BE2C (cell line): ENCODE measurements at regions not wholly inside any gene's neighbourhood (a gene's known extent, or its start where the extent isn't known, plus 50 kb on each side); places are given as distances from the start of the nearest gene placed in this dataset.

Experiments
- DNase-seq: peaks from one replicate; pipeline ENCODE4 v3.0.0-alpha.2; 2020
- H3K27me3 ChIP-seq: fragments of 250-450 bp; sonication (Bioruptor Pico); 2 replicates; pipeline ENCODE4 v1.5.1; 2020; ENCODE audit warnings: mild to moderate bottlenecking
- H3K36me3 ChIP-seq: fragments of 250-450 bp; sonication (Bioruptor Pico); 2 replicates; pipeline ENCODE4 v1.5.1; 2020; ENCODE audit warnings: mild to moderate bottlenecking
- H3K4me1 ChIP-seq: fragments of 250-450 bp; sonication (Bioruptor Pico); 2 replicates; pipeline ENCODE4 v1.5.1; 2020
- H3K4me3 ChIP-seq: 2 replicates; pipeline ENCODE4 v1.5.1; 2011; ENCODE audit warnings: low read depth, low read length
- H3K9me3 ChIP-seq: fragments of 250-450 bp; sonication (Bioruptor Pico); 2 replicates; pipeline ENCODE4 v1.5.1; 2020
- TF ChIP-seq, protein P1 (sequence below): IDR thresholded peaks from 2 replicates; pipeline ENCODE4 v1.5.1; 2012; ENCODE audit warnings: mild to moderate bottlenecking, low read depth, low read length

DNA sequence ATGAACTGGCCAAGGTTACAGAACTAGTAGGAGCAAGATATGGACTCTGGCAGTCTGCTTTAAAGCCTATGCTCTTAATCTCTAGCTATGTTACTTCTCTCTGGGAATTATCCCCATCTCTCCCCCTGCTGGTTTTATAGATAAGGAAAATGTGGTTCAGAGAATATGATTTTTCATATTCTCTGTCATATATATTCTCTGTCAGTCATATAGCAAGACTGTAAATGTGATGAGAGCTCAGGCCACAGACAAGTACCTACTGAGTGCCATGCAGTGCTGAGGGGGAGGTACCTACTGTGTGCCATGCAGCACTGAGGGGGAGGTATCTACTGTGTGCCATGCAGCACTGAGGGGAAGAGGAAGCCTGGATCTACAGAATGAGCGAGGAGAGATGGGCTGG lies 220.3 kb upstream of the FGGY start:
- Histone ChIP-seq H3K4me1 (no peaks in the 10 kb centered on the region), H3K9me3 (no peaks in the 10 kb centered on the region), H3K27me3 (no peaks in the 10 kb centered on the region), H3K4me3 (no peak overlapping the region), H3K36me3 (no peaks in the 10 kb centered on the region)
- TF ChIP-seq, protein P1, sequence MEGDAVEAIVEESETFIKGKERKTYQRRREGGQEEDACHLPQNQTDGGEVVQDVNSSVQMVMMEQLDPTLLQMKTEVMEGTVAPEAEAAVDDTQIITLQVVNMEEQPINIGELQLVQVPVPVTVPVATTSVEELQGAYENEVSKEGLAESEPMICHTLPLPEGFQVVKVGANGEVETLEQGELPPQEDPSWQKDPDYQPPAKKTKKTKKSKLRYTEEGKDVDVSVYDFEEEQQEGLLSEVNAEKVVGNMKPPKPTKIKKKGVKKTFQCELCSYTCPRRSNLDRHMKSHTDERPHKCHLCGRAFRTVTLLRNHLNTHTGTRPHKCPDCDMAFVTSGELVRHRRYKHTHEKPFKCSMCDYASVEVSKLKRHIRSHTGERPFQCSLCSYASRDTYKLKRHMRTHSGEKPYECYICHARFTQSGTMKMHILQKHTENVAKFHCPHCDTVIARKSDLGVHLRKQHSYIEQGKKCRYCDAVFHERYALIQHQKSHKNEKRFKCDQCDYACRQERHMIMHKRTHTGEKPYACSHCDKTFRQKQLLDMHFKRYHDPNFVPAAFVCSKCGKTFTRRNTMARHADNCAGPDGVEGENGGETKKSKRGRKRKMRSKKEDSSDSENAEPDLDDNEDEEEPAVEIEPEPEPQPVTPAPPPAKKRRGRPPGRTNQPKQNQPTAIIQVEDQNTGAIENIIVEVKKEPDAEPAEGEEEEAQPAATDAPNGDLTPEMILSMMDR, result peak; percentile 24
- DNase-seq, result no peak

DNA sequence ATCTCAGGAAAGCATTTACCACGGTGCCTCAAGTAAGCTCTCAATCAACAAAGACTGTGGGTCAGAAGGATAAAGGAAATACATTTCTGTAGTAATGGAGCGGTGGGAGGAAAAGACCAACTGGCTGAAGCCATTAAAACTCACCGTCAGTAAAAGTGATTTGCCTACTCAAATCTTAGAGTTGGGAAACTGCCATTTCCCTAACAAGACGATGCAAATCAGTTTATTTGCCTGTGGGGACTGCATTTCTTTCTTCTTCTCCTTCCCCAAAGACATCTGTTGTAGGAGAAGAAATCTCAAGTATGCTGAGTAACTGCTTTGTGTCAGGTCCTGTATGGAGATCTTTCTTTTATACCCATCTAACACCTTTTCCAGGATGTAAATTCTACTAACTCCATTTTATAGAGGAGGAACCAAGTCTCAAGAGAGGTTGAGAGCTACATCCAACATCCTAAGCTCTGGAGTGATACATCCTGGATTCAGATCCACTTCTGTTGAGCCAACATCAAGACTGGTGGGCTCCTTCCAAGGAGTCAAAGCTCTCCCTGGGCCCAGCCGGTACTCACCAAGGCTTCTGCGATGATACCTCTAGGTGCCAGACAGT lies 219.3 kb upstream of the FGGY start:
- no peaks in the 10 kb centered on the region for H3K27me3 ChIP-seq
- H3K36me3 ChIP-seq, result no peaks in the 10 kb centered on the region
- no peaks in the 10 kb centered on the region for H3K9me3 ChIP-seq
- H3K4me3 ChIP-seq, result no peak overlapping the region
- H3K4me1 ChIP-seq, result no peaks in the 10 kb centered on the region
- no peak for DNase-seq
- TF ChIP-seq, protein P1, result no peak

DNA sequence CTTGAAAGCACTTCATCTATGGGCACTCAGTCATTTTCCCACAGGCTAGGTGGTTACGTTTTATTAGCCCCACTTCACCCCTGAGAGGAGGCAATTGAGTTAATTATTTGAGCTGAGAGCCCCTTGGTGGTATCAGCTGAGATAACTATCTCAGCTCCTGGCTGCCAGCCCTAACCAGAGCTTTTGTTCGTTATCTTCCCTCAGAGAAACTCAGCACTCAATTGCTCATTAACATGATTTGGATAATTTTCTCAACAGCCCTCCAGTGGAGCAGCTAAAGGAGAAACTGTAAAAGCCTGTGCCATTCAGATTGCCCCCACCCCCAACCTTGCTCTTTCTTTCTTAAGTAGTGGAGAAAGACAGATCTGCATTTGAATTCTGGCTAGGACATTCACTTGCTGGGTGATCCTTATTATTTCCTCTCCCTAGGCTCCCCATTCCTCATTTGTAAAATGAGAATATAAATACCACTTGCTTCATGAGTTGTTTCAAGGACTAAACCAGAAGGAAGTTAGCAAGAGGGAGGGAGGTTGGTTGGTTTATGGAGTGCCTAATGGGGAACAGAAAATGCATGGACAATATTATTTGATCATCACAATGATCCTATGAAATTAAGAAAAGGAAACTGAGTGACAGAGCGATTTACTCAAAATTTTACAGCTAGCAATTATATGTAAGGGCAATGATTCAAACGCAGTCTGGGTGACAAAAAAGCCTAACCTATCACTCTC lies 218.7 kb upstream of the FGGY start:
- Histone ChIP-seq H3K4me3 (no peak overlapping the region), H3K4me1 (no peaks in the 10 kb centered on the region), H3K27me3 (no peaks in the 10 kb centered on the region), H3K9me3 (no peaks in the 10 kb centered on the region), H3K36me3 (no peaks in the 10 kb centered on the region)
- DNase-seq, result no peak
- TF ChIP-seq, protein P1, result no peak

DNA sequence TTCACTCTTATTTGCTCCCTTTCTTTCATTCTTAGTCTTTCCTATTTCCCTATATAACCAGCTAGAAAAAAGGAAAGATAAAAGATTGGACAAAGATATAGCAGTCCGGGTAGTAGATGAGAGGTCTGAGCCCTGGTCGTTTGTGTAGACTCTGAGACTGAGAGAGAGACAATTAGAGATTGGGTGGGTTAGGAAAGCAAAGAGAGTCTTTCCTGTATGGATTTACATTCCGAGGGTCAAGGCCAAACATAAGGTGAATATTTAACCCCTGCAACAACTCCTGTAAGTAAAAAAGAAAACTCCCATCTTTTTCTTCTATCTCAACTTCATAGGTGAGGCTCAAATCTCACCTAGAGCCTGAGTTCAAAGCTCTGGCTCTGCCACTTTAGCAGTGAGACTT lies 218.0 kb upstream of the FGGY start:
- Histone ChIP-seq H3K4me1 (no peaks in the 10 kb centered on the region), H3K27me3 (no peaks in the 10 kb centered on the region), H3K4me3 (no peak overlapping the region), H3K9me3 (no peaks in the 10 kb centered on the region), H3K36me3 (no peaks in the 10 kb centered on the region)
- no peak for DNase-seq
- TF ChIP-seq, protein P1, result no peak

DNA sequence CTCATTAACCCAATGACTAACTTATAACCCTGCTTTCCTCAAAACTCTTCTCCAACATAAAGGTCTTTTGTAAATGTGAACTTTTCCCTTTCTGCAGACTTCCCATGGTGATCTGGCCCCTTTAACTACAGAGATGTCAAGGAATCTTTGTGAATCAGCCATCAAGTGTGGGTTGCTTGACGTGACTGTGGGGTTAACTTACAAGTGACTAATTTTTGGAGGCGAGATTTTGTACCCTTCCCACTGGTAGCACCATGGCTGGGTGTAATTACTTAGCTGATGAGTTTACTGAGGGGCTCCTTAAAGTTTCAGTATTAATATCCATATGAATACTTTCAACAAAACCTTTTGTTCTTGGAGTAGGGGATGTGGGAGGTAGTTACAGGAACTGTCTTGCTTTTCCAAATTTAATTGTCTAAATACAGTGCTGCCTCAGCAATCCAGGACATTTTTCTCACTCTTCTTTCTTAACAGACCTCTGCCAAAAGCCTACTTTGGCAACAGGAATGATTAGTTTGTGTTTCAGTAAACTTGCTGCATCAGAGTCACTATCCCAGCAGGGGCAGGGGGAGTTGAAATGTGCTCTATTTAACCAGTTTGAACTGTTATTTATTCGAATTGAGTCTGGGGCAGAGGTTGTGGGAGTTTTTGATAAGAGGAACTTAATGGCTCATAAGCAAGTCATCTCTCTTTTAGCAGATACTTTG lies 217.3 kb upstream of the FGGY start:
- no peaks in the 10 kb centered on the region for H3K4me1 ChIP-seq
- TF ChIP-seq, protein P1, result no peak
- no peak for DNase-seq

DNA sequence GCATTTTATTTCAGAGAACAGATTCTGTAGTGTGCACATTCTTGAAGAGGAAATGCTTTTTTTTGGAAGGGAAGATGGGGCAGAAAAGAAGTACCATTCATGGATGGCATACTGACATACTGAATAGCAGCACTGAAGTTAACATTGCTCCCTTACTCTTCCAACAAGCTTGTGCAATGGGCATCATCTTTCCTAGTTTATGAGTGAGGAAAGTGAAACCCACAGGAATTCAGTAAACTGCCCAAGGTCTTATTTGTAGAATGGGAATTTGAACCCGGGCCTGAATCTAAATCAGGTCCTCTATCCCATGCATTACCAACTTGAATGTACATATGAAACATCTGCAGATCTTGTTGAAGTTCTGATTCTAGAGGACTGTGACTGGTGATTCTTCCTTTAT lies 215.7 kb upstream of the FGGY start:
- Histone ChIP-seq H3K4me3 (no peak overlapping the region), H3K27me3 (no peaks in the 10 kb centered on the region), H3K36me3 (no peaks in the 10 kb centered on the region), H3K9me3 (no peaks in the 10 kb centered on the region), H3K4me1 (no peaks in the 10 kb centered on the region)
- TF ChIP-seq, protein P1, result no peak
- DNase-seq, result no peak

More for the DNA sequence above, 217.3 kb upstream of the FGGY start:
- no peaks in the 10 kb centered on the region for H3K36me3 ChIP-seq
- H3K9me3 ChIP-seq, result no peaks in the 10 kb centered on the region
- H3K4me3 ChIP-seq, result no peak overlapping the region
- H3K27me3 ChIP-seq, result no peaks in the 10 kb centered on the region
